ENCODE measurements at regions not wholly inside any gene's neighbourhood (a gene's known extent, or its start where the extent isn't known, plus 50 kb on each side); places are given as distances from the start of the nearest gene placed in this dataset.

- Histone ChIP-seq H3K9me2 (replicated peaks; ENCODE audit: control insufficient read depth, low read length) (no peaks in the 10 kb centered on the region), H4K20me1 (ENCODE audit: control insufficient read depth, insufficient read depth, low read depth, low read length) (no peaks in the 10 kb centered on the region), H3K36me3 (ENCODE audit: control insufficient read depth, low read length) (no peaks in the 10 kb centered on the region), H3K27me3 (ENCODE audit: control insufficient read depth, low read length) (no peaks in the 10 kb centered on the region), H3K9me3 (ENCODE audit: control insufficient read depth, insufficient read depth, low read length) (no peaks in the 10 kb centered on the region), H3K4me1 (ENCODE audit: control insufficient read depth, low read length) (no peaks in the 10 kb centered on the region), H3F3A (ENCODE audit: control insufficient read depth, insufficient read depth) (no peaks in the 10 kb centered on the region), H3K4me2 (ENCODE audit: low read length) (no peak overlapping the region), H3K4me3 (ENCODE audit: low read length) (no peak overlapping the region), H3K27ac (ENCODE audit: low read depth, low read length) (no peak overlapping the region), H3K79me2 (ENCODE audit: control insufficient read depth, low read length) (no peaks in the 10 kb centered on the region)
- TF ChIP-seq CTCF (IDR thresholded peaks at IDR 0.05; ENCODE audit: low read depth, low read length, poor library complexity, severe bottlenecking) (no peak), EZH2phosphoT487 (IDR thresholded peaks at IDR 0.05; ENCODE audit: borderline replicate concordance, low read length) (no peak)
These were observed 230.4 kb downstream of the ARL4A start for GRCh38 chr7:12917801-12918200.

GRCh38 chr7:12921751-12922345, 234.4 kb downstream of the ARL4A start:
- Histone ChIP-seq H4K20me1 (ENCODE audit: control insufficient read depth, insufficient read depth, low read depth, low read length) (no peaks in the 10 kb centered on the region), H3K4me2 (ENCODE audit: low read length) (no peak overlapping the region), H3F3A (ENCODE audit: control insufficient read depth, insufficient read depth) (no peaks in the 10 kb centered on the region), H3K27me3 (ENCODE audit: control insufficient read depth, low read length) (no peaks in the 10 kb centered on the region), H3K4me3 (ENCODE audit: low read length) (no peak overlapping the region), H3K4me1 (ENCODE audit: control insufficient read depth, low read length) (no peaks in the 10 kb centered on the region), H3K9me3 (ENCODE audit: control insufficient read depth, insufficient read depth, low read length) (no peaks in the 10 kb centered on the region), H3K27ac (ENCODE audit: low read depth, low read length) (no peak overlapping the region), H3K9me2 (replicated peaks; ENCODE audit: control insufficient read depth, low read length) (no peaks in the 10 kb centered on the region), H3K79me2 (ENCODE audit: control insufficient read depth, low read length) (no peaks in the 10 kb centered on the region), H3K36me3 (ENCODE audit: control insufficient read depth, low read length) (no peaks in the 10 kb centered on the region)
- TF ChIP-seq EZH2phosphoT487 (IDR thresholded peaks at IDR 0.05; ENCODE audit: borderline replicate concordance, low read length): no peak
- TF ChIP-seq CTCF (IDR thresholded peaks at IDR 0.05; ENCODE audit: low read depth, low read length, poor library complexity, severe bottlenecking): no peak

GRCh38 chr7:12923971-12924370, 236.5 kb downstream of the ARL4A start:
- H3K27ac ChIP-seq (ENCODE audit: low read depth, low read length): no peak overlapping the region
- no peaks in the 10 kb centered on the region for H3K4me1 ChIP-seq (ENCODE audit: control insufficient read depth, low read length)
- TF ChIP-seq EZH2phosphoT487 (IDR thresholded peaks at IDR 0.05; ENCODE audit: borderline replicate concordance, low read length): no peak
- TF ChIP-seq CTCF (IDR thresholded peaks at IDR 0.05; ENCODE audit: low read depth, low read length, poor library complexity, severe bottlenecking): no peak
- no peaks in the 10 kb centered on the region for H3K36me3 ChIP-seq (ENCODE audit: control insufficient read depth, low read length)
- no peak overlapping the region for H3K4me2 ChIP-seq (ENCODE audit: low read length)
- H3K9me3 ChIP-seq (ENCODE audit: control insufficient read depth, insufficient read depth, low read length): no peaks in the 10 kb centered on the region
- no peaks in the 10 kb centered on the region for H3F3A ChIP-seq (ENCODE audit: control insufficient read depth, insufficient read depth)
- H3K79me2 ChIP-seq (ENCODE audit: control insufficient read depth, low read length): no peaks in the 10 kb centered on the region
- no peaks in the 10 kb centered on the region for H4K20me1 ChIP-seq (ENCODE audit: control insufficient read depth, insufficient read depth, low read depth, low read length)
- H3K27me3 ChIP-seq (ENCODE audit: control insufficient read depth, low read length): no peaks in the 10 kb centered on the region
- no peak overlapping the region for H3K4me3 ChIP-seq (ENCODE audit: low read length)
- H3K9me2 ChIP-seq (replicated peaks; ENCODE audit: control insufficient read depth, low read length): no peaks in the 10 kb centered on the region

All from DOHH2 (cell line).